ENCODE measurements at regions not wholly inside any gene's neighbourhood (a gene's known extent, or its start where the extent isn't known, plus 50 kb on each side); places are given as distances from the start of the nearest gene placed in this dataset.

GRCh38 chr14:38710196-38710595 is 392.8 kb downstream of the SEC23A start:
- no peak for TF ChIP-seq CTCF (conservative IDR thresholded peaks at IDR 0.05; ENCODE audit: low read length)
- TF ChIP-seq EZH2phosphoT487 (IDR thresholded peaks at IDR 0.05; ENCODE audit: borderline replicate concordance, low read depth, low read length), result no peak

All from OCI-LY7 (cell line).